Activated CD4-positive, alpha-beta T cell treated with anti-CD3 and anti-CD28 coated beads for 36 hours (primary cell): ENCODE measurements at regions not wholly inside any gene's neighbourhood (a gene's known extent, or its start where the extent isn't known, plus 50 kb on each side); places are given as distances from the start of the nearest gene placed in this dataset.

Experiments used
- ATAC-seq: fragments of 200-7000 bp; cut with Tn5 transposase; one replicate; pipeline ENCODE4 v1.10.0; 2021; ENCODE audit warnings: mild to moderate bottlenecking, moderate library complexity
- CTCF ChIA-PET: fragments of 350-600 bp; sonication (Branson Sonifier 250); formaldehyde crosslinking; loops from one replicate; lab custom pipeline; 2021; ENCODE audit warnings: antibody characterized with exemption; lab: Charles Lee
- POLR2A ChIA-PET: fragments of 350-600 bp; sonication (Branson Sonifier 250); formaldehyde crosslinking; loops from one replicate; lab custom pipeline; 2021; ENCODE audit warnings: antibody characterized with exemption, inconsistent platforms; lab: Charles Lee
- DNase-seq: peaks from one replicate; pipeline ENCODE4 v3.0.0-alpha.2; 2020
- H3K27ac Mint-ChIP-seq: one replicate; pipeline ENCODE4 v1.8.0; 2021; ENCODE audit warnings: mixed read lengths
- H3K27me3 Mint-ChIP-seq: one replicate; pipeline ENCODE4 v1.8.0; 2021; ENCODE audit warnings: mixed read lengths
- H3K36me3 Mint-ChIP-seq: one replicate; pipeline ENCODE4 v1.8.0; 2021; ENCODE audit warnings: low read depth, mixed read lengths
- H3K4me1 Mint-ChIP-seq: one replicate; pipeline ENCODE4 v1.8.0; 2021; ENCODE audit warnings: mixed read lengths
- H3K4me3 Mint-ChIP-seq: one replicate; pipeline ENCODE4 v1.8.0; 2021; ENCODE audit warnings: mild to moderate bottlenecking, moderate library complexity, mixed read lengths
- H3K9me3 Mint-ChIP-seq: one replicate; pipeline ENCODE4 v1.8.0; 2021; ENCODE audit warnings: low read depth, mixed read lengths
- intact Hi-C, 2 experiments: fragments of 100-400 bp; cut with DNase I in 1 of 2; cut with micrococcal nuclease in 1 of 2; formaldehyde crosslinking; loops; one replicate each; pipeline versions ENCODE4 v1.14.2 to v1.15.1; 2022 to 2024; cut with DNase I, micrococcal nuclease

DNA sequence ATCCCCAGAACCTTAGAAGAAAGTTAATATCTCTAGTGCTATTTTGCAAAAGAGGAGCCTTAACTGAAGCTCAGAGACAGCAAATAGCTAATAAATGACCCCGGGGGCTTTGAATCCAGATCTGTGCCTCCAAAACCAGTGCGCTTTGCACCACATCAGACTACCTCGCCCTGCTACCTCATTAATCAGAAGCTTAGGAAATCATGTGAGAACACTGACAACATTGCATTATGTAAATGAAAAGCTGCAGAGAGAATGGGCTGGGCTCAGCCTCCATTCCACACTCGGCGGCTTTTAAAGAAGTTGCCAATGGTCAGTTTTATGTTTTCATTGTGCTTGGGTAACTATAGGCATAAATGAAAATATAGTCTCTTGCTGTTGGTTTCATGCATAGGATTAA, 54.0 kb upstream of the STMND1 start:
- POLR2A ChIA-PET: no interaction called here
- Mint-ChIP-seq H3K9me3 (peaks cover 2% of the 10 kb centered on the region), H3K4me1 (no peaks in the 10 kb centered on the region), H3K4me3 (no peak overlapping the region), H3K27ac (no peak overlapping the region), H3K36me3 (no peaks in the 10 kb centered on the region), H3K27me3 (peaks cover 25% of the 10 kb centered on the region)
- intact Hi-C loops: no loop called here
- no peak for DNase-seq
- CTCF ChIA-PET: interaction anchor here (0.8 kb wide), 1 partner anchor 28 kb away, joined by 3 read pairs; no protein-coding TSS in a partner anchor
- ATAC-seq: no peak

DNA sequence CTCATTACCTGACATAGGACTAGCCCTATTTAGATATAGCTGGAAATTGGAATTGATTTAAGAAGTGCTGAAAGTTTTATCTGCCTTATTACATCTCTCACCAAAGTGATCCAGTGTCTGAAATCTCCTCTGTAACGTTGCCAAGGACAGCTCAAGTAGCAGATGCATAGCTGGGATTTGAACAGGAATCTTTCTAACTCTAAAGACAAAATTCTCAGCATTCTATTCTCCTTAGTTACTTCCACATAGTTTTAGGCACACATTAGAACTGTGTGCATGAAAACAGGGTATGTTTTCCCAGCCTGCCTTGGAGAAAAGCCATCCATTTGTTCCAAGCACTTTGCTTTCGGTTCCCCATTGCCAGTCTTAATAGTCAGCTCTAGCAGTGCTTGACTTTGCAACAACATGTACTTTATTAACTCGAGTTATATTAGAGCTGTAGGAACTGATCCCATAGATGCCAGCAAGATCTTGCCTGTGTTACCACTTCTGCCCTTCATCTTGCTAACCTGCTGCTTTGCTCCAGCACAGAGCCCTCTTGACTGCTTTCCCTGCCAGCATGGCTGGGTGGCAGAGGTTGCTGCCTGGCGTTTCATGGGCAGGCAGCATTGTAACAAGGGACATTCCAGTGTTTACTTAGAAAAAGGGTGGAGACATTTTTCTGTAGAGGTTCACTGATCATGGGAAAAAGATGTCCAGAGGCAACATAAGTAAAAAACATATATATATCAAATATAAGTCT, 56.1 kb upstream of the STMND1 start:
- intact Hi-C loops: no loop called here
- Mint-ChIP-seq H3K27me3 (peaks cover 27% of the 10 kb centered on the region), H3K4me1 (no peaks in the 10 kb centered on the region), H3K36me3 (no peaks in the 10 kb centered on the region), H3K27ac (no peak overlapping the region), H3K9me3 (peaks cover 2% of the 10 kb centered on the region), H3K4me3 (no peak overlapping the region)
- POLR2A ChIA-PET: no interaction called here
- CTCF ChIA-PET: interaction anchor here (0.7 kb wide), 1 partner anchor 38 kb away, joined by 4 read pairs; no protein-coding TSS in a partner anchor
- ATAC-seq: no peak
- DNase-seq: no peak

DNA sequence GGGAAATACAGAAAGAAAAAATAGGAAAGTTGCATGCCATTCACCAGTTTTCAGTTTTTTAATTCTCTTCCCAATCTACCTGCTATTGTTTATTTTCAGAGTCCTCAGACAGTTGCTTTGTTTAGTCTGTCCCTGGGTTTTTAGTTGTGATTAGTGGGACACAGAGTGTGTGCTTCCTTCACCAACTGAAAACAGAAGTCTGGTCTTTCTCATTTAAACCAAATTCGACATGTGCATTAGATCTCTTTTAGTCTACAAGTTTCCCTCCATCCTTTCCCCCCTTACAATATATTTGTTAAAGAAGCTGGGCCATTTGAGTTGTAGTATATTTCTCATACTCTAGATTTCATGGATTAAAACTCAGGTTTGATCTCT, 58.7 kb upstream of the STMND1 start:
- H3K4me1 Mint-ChIP-seq: no peaks in the 10 kb centered on the region
- ChIA-PET CTCF (no interaction called here), POLR2A (no interaction called here)
- H3K9me3 Mint-ChIP-seq: peaks cover 2% of the 10 kb centered on the region
- no peak overlapping the region for H3K27ac Mint-ChIP-seq
- no peak for DNase-seq
- no peak for ATAC-seq
- H3K4me3 Mint-ChIP-seq: no peak overlapping the region
- H3K27me3 Mint-ChIP-seq: peaks cover 38% of the 10 kb centered on the region
- no peaks in the 10 kb centered on the region for H3K36me3 Mint-ChIP-seq
- intact Hi-C loops: no loop called here

DNA sequence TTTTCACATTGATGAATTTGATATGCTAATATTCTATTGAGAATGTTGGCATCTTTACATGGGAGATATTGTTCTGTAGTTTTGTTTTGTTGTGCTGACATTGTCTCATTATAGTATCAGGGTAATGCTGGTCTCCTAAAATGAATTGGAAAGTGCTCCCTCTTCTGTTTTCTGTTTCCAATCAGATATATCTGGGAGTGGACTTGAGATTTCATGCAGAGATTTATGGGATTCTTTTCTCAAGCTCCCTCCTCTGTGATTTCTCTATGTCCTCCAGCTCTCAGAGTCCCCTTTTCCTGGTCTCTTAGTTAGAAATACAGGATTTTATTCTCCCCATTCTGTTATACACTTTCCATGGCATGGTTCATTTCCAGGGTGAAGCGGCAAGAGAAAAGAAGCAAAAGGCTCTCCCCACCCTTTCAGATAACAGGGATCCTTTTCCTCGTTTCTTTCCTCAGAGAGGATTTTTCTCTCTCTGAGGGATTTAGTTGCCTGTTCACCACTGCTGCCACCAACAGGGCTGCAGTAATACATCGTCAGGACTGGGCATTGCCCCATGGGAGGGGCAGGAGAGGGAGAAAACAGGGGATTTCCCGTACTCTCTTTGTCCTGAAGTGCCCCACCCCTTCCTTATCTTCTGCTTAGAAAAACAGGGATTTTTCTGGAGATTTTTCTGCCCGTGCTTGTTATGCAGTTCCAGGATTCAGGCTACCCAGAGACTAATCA, 59.3 kb upstream of the STMND1 start:
- Mint-ChIP-seq H3K36me3 (no peaks in the 10 kb centered on the region), H3K27ac (no peak overlapping the region), H3K4me3 (no peak overlapping the region), H3K4me1 (no peaks in the 10 kb centered on the region), H3K27me3 (peaks cover 40% of the 10 kb centered on the region), H3K9me3 (peaks cover 4% of the 10 kb centered on the region)
- intact Hi-C loops: no loop called here
- ChIA-PET CTCF (no interaction called here), POLR2A (no interaction called here)
- no peak for ATAC-seq
- DNase-seq: no peak

DNA sequence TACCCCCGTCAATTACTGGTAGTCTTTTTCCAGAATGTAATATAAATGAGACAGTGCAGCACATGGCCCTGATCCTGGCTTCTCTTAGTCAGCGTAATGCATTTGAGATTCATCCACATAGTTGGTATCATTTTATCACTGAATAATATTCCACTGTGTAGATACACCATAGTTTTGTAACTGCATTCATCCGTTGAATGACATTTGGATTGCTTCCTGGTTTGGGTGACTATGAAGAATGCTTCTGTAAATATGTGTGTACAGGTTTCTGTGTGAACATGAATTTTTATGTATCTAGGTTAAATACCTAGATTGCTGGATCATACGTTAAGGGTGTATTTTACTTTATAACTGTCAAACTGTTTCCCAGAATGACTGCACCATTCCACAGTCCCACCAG, 62.6 kb upstream of the STMND1 start:
- H3K4me1 Mint-ChIP-seq: no peaks in the 10 kb centered on the region
- no peaks in the 10 kb centered on the region for H3K36me3 Mint-ChIP-seq
- intact Hi-C loops: no loop called here
- H3K4me3 Mint-ChIP-seq: no peak overlapping the region
- CTCF ChIA-PET: no interaction called here
- POLR2A ChIA-PET: no interaction called here
- ATAC-seq: no peak
- peaks cover 32% of the 10 kb centered on the region for H3K27me3 Mint-ChIP-seq
- DNase-seq: no peak
- H3K27ac Mint-ChIP-seq: no peak overlapping the region
- peaks cover 3% of the 10 kb centered on the region for H3K9me3 Mint-ChIP-seq

DNA sequence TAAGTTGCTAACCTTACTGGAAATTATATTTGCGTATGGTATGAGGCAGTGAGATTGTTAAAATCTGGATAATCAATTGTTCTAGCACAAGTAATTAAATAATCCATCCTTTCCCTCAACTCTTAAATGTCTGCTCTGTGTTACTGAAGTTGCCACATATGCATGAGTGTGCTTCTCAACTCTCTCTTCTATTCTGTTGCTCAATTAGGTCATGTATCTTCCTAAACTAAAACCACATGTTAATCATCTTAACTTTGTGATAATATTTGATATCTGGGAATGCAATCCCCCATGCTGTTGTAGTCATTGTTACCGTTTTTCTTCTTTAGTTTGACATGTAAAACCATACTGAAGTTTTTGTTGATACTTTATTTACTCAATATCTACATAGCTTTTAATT, 63.5 kb upstream of the STMND1 start:
- CTCF ChIA-PET: interaction anchor here (1.0 kb wide), 1 partner anchor 9 kb away, joined by 3 read pairs; no protein-coding TSS in a partner anchor
- Mint-ChIP-seq H3K27me3 (peaks cover 27% of the 10 kb centered on the region), H3K9me3 (peaks cover 2% of the 10 kb centered on the region), H3K4me1 (no peaks in the 10 kb centered on the region), H3K4me3 (no peak overlapping the region), H3K27ac (no peak overlapping the region), H3K36me3 (no peaks in the 10 kb centered on the region)
- POLR2A ChIA-PET: no interaction called here
- DNase-seq (no peak), ATAC-seq (no peak)
- intact Hi-C loops: no loop called here

DNA sequence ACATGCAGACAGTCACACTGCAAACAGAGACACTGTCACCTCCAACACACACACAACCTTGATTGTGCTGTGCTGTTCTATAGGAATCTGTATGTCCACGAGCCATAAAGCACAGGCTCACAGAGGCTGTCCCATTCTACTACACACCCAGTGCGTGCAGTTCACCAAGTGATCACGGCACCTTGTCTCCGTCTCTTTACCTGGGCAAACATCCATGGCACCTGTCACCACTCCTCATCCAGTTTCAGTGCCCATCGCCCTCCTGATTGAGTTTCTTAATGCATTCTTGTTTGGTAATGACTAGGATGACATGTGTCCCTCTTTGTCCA, 65.8 kb upstream of the STMND1 start:
- Mint-ChIP-seq H3K4me1 (no peaks in the 10 kb centered on the region), H3K27me3 (peaks cover 21% of the 10 kb centered on the region), H3K9me3 (peaks cover 2% of the 10 kb centered on the region), H3K27ac (no peak overlapping the region), H3K36me3 (no peaks in the 10 kb centered on the region), H3K4me3 (no peak overlapping the region)
- ATAC-seq: no peak
- POLR2A ChIA-PET: no interaction called here
- CTCF ChIA-PET: no interaction called here
- intact Hi-C loops: no loop called here
- no peak for DNase-seq

DNA sequence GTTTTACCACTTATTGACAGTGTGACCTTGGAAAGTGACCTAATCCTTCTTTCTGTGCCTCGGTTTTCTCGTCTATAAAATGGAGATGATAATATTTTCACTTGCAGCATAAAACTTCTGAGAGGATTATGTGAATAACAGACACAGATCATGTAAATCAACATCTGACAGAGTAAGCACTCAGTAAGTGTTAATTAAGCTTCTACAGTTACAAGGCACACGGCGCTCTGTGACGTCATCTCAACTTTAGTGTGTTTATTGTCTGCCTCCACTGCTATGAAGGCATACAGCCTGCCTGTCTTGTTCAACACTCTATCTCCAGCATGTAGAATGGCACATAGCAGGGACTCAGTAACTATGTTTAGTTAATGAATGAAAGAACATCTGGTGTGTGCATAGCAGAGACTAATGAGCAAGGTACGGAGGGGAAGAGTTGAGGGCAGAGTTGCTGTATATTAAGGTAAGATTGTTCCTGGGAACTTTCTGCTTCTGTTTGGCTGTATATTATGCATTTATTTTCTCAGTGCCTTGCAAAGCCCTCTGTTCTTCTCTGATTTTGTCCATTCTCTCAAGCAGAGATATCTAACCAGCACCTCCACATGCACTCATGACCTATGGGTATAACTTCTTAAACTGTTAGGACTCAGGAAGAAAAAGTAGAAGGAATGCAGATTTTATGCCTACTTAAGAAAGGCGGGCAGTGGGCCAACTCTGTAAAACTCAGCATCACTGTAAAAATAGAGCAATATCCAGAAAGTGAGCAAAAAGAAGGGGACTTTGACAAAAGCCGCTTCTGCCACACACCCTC, 66.4 kb upstream of the STMND1 start:
- ATAC-seq (no peak), DNase-seq (no peak)
- Mint-ChIP-seq H3K36me3 (no peaks in the 10 kb centered on the region), H3K4me3 (no peak overlapping the region), H3K27ac (no peak overlapping the region), H3K4me1 (no peaks in the 10 kb centered on the region), H3K27me3 (peaks cover 20% of the 10 kb centered on the region), H3K9me3 (peaks cover 2% of the 10 kb centered on the region)
- ChIA-PET POLR2A (no interaction called here), CTCF (no interaction called here)
- intact Hi-C loops: no loop called here

DNA sequence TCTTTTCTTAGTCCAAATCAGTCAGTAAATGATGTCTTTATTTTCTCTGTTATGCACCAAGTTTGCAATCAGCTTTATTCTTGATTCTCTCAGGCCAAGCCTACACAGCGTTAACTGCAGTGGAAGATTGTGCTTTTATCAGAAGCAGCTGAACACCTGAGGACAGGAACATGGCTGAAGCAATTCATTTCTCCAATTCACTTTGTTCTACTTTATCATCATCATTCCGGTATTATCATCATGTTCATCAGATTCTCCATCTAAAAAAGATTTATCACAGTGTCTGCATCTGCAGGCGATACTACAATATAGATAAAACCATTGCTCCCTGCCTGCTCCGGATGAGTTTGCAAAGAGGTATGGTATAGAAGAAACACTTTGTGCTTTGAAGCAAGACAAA, 68.1 kb upstream of the STMND1 start:
- DNase-seq (no peak), ATAC-seq (no peak)
- ChIA-PET POLR2A (no interaction called here), CTCF (interaction anchor here (0.6 to 1.4 kb wide), 2 partner anchors 10 to 263 kb away, joined by 3 to 6 read pairs; no protein-coding TSS in a partner anchor)
- intact Hi-C loops: no loop called here
- no peak overlapping the region for H3K4me3 Mint-ChIP-seq
- H3K27me3 Mint-ChIP-seq: peaks cover 12% of the 10 kb centered on the region
- no peaks in the 10 kb centered on the region for H3K4me1 Mint-ChIP-seq
- no peaks in the 10 kb centered on the region for H3K36me3 Mint-ChIP-seq
- H3K27ac Mint-ChIP-seq: no peak overlapping the region
- peaks cover 2% of the 10 kb centered on the region for H3K9me3 Mint-ChIP-seq

DNA sequence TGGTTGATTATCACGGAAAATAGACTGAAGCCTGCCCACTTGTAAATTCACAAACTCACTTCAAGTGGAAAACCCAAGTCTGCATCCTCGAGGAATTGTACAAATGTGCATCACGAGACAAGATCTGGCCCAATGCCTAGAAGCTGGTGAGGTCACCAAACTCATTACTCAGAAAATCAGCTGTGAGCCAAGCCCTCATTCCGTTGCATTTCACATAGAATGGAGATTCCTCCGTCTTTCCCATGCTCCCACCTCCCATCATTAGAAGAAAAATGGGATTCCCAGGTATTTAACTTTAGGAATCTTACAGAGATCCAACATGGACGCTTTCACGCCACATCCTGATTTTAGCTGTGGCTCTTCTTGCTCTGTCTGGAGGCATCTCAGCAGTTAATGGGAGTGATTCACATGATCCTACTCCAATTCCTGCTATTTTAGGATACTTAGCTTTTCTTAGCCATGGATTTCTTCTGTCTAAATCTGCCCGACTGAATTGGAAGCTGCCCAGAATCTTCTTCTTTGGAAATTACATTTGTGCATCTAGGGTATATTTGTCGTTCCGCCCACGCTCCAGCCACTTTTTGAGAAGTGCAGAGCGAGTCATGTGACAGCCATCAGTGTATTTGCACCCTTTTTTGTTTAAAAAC, 68.7 kb upstream of the STMND1 start:
- CTCF ChIA-PET: interaction anchor here (0.5 to 1.4 kb wide), 3 partner anchors 10 to 249 kb away, joined by 3 to 6 read pairs (median 3); no protein-coding TSS in a partner anchor
- intact Hi-C loops: no loop called here
- Mint-ChIP-seq H3K4me1 (no peaks in the 10 kb centered on the region), H3K27ac (no peak overlapping the region), H3K27me3 (peaks cover 11% of the 10 kb centered on the region), H3K36me3 (no peaks in the 10 kb centered on the region), H3K4me3 (no peak overlapping the region), H3K9me3 (peaks cover 2% of the 10 kb centered on the region)
- DNase-seq (no peak), ATAC-seq (no peak)
- POLR2A ChIA-PET: no interaction called here

DNA sequence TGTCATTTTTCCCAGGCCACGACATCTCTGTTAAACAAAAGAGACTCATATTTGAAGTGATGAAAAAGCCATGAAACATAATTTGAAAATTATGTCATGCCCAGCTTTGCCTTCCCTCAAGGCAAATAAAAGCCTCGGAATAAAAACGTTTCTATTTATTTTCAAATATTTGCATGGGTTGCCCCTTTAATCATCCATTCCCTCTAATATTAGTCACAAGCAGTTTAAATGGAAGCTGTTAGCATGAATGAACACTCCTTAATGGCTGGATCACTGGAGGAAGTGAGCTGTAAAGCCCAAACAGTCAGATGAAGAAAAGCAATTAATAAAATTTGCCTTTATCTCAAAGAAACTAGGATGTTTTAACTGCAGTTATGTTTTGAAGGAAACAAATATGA, 69.3 kb upstream of the STMND1 start:
- Mint-ChIP-seq H3K27ac (no peak overlapping the region), H3K9me3 (no peaks in the 10 kb centered on the region), H3K27me3 (peaks cover 9% of the 10 kb centered on the region), H3K36me3 (no peaks in the 10 kb centered on the region), H3K4me3 (no peak overlapping the region), H3K4me1 (no peaks in the 10 kb centered on the region)
- no peak for ATAC-seq
- DNase-seq: no peak
- intact Hi-C loops: no loop called here
- ChIA-PET POLR2A (no interaction called here), CTCF (interaction anchor here (1.1 to 1.4 kb wide), 2 partner anchors 9 to 20 kb away, joined by 3 to 6 read pairs; no protein-coding TSS in a partner anchor)
